ENCODE measurements at regions not wholly inside any gene's neighbourhood (a gene's known extent, or its start where the extent isn't known, plus 50 kb on each side); places are given as distances from the start of the nearest gene placed in this dataset.
A peak's percentile ranks its signal among the peaks of the same experiment; 100 is the strongest.
"Not testable (repeated sequence)": the region's sequence is repeated elsewhere in the genome, so short reads cannot be mapped to it uniquely, and the experiment has no call there.

DNA sequence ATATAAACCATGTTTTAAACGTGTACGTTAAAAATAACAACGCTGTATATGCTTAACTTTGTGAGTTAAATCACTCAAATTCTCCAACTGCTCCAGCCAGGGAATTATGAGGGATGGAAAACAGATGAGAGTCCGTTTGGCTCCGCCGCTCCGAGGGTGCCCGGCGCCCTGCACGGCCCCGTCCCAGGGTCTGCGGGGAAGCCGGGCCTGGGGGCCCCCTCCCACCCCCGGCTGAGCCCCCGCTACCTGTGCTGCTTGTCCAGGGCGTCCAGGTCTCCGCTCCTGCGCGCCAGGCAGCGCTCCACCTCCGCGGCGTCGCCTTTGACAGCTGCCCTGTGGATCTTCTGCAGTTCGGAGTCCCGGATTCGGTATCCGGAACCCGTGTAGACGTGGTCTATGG, 415.5 kb downstream of the FOXD4L4 start:
- DNase-seq (ENCODE audit: low spot score), result not testable (repeated sequence)

DNA sequence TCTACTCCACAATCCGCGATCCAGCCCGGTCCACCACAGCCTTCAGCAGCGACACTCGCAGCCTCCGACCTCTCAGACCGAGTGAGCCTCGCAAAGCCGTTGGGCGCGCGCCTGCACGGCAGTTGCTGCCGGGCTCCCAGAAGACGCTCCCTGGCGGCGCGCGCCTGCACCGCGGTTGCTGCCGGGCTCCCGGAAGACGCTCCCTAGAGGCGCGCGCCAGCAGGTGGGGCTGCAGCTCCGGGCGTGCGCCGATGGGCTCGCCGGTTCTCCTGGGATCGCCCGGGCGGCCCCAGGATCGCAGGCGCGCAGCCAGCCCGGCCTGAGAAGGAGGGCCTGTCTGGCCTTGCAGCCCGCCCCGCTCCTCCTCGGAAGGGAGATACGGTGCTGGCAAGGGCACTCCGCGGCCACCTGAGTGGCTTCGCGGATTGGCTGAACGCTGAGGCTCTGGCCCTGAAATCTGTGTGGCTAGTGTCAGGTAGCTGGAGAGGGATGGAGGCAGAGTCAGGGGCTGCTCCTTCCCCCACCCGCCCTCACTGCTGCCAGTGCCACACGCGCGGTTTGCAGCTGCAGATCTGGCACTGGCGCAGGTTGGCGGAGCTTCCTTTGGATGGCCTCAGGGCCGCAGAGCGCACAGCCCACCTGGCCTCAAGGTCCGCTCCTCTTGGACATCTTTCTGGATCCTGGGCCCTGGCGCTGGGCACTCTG, 416.2 kb downstream of the FOXD4L4 start:
- DNase-seq (ENCODE audit: low spot score), result peak; percentile 52

DNA sequence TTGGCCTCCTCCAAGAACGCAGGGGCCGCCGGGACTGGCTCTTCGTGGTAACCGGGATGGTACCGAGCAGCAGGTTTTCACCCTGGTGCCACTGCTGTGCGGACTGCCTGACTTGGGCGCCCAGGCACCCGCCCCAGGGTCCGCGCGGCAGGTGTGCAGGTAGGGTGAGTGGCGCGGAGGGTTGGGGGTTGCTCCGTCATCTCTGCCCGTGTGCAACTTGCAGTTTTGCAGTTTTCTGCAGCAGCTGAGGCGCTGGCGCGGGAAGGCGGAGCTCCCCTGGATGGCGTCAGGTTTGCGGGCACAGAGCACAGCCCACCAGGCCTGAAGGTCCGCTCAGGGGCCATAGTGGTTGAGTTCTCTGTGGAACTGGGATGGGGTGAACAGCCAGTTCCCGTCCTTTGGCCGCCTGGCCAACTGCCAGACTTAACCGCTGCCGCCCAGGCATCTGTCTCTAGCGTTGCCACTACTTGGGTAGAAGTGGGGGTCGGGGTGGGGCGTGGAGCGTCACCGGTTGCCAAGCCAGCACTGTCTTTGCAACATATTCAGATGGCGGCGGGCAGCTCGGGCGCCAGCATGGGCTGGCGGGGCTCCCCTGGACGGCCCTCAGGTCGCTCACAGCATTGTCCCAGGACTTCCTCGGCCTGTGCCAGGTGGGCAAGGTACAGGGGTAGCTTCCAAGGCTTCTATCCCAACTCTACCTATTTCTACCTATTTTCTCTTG, 417.2 kb downstream of the FOXD4L4 start:
- DNase-seq (ENCODE audit: low spot score), result not testable (repeated sequence)

DNA sequence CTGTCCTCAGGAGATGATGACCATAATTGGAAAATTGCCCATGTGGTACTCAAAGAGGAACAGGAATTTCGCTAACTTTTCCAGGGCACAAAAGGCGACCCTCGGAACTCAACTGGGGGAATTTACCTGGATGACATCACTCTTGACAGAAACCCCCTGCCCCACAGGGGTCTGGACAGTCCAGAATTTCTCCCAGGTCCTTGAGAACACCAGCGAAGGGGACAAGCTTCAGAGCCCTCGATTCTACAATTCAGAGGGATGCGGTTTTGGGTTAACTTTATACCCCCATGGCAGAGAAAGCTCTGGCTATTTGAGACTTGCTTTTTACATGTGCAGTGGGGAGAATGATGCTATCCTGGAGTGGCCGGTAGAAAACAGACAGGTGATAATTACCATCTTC, 445.4 kb downstream of the FOXD4L4 start:
- not testable (repeated sequence) for DNase-seq (ENCODE audit: low spot score)

DNA sequence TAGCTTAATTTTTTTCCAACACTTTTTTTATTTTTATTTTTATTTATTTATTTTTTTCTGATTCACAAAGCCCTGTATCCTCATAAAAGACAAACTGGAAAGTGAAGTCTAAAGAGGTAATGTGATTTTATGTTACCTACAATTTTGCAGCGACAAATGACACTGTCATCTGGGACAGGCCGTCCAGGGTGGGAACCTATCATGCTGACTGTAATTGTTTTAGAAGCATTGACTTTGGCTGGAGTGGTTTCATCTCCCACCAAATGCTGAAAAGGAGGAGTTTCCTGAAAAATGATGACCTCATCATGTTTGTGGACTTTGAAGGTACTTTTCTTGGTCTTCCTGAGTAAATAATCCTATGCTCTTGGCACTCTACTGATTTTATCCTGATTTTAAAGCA, 446.7 kb downstream of the FOXD4L4 start:
- not testable (repeated sequence) for DNase-seq (ENCODE audit: low spot score)

DNA sequence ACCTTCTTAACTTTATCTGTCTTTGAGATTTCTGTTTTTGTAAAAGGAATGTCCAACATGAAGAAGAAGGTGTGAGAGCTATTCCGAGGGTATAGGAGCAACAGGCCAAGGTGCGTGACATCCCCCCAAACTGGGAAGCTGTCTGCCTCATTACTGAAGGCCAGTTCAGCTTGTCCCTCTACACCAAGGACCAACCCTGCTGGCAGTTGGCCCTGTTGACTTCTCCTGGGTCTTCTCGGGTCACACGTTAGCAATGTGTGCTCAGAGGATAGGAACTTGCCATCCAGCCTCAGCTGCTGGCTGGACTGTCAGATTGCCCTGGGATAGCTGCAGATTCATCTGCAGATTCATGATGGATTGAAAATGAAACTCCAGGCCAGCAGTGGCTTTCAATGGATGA, 460.3 kb downstream of the FOXD4L4 start:
- DNase-seq (ENCODE audit: low spot score), result not testable (repeated sequence)

DNA sequence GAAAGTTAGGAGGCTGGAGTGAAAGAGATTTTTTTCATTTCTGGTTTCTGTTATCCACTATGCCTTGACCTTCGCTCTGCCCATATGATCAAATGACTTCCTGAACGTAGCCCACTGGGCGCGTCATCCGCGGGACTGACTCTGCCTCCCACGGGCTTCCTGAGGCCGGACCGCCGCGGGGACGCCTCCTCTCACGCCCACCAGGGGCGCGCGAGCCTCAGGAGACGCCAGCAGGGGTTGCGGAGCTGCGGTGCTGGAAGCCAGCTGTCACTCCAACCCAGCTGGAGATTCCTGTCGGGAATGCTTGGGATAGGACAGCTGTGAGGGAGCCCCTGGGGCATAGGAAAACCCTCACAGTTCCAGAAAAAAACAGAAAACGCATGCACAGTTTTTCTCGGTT, 461.5 kb downstream of the FOXD4L4 start:
- not testable (repeated sequence) for DNase-seq (ENCODE audit: low spot score)

DNA sequence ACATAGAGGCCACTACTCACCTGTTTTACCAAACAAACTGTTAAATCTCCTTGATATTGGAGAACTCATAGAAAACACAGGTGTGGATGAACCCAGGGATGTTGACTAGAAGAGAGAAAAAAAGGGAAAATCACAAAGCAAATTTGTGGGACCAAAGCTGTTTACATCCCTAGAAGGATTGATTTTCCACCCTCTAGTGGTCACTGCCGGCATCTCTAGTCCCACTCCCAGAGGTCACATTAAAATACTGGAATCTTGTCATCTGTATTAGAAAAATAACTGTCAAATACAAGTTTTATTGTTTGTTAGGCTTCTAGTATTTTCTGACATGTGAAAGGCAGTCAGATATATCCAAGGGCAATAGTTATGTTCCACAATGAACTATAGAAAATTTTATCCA, 469.7 kb downstream of the FOXD4L4 start:
- DNase-seq (ENCODE audit: low spot score), result not testable (repeated sequence)

DNA sequence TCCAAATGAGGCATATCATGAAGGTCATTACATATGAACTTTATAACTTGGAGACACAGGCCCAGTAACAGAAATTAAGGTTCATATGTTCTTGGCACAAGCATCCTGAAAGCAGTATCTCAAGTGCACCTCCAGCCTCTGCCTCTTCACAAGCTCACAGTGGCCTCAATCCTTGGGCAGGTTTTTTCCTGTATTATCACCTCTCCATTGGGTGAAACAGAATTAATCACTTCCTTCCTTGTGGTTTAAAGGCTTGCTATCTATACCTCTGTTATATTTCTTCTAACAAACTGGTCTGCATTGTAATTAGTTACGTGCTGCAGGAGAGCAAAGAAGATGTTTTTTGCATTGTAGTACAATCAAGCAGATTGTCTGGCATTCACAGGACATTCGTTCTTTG, 471.0 kb downstream of the FOXD4L4 start:
- not testable (repeated sequence) for DNase-seq (ENCODE audit: low spot score)

DNA sequence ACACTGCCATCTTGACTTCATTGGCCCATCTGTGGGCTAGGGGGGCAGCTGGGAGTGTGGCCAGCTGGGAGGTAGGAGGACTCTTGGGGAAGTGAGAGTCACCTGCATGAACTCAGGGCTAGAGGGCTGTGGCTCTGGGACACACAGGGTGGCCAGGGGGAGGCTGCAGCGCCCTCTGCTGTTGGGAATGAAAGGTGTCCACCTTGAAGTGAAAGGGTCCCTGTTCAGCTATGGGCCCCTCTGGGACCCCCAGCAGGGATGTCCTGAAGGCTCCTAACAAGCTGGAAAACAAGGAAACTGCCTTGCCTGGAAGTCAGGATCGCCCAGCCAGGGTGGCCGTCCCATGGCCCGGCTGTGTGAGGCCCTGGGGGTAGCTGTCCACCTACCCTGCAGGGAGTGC, 507.8 kb downstream of the FOXD4L4 start:
- DNase-seq (ENCODE audit: low spot score), result not testable (repeated sequence)

DNA sequence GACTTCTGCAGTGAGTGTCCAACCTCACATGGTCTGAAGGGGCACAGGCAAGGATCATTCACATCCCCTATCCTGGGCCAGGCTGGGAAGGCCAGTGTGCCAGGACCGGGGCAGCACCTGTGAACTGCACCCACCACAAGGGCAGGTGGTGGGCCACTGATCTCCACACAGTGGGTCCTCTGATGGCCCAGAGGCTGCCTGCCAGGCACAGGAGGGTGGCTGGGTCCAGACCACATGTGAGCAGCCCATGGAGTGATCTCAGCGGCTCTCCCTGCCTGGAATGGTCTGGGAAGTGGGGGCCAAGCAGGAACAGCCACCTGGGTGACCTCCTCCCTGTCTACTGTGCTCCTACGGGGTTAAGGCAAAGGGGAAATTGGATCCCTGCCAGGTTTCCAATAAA, 508.5 kb downstream of the FOXD4L4 start:
- not testable (repeated sequence) for DNase-seq (ENCODE audit: low spot score)

DNA sequence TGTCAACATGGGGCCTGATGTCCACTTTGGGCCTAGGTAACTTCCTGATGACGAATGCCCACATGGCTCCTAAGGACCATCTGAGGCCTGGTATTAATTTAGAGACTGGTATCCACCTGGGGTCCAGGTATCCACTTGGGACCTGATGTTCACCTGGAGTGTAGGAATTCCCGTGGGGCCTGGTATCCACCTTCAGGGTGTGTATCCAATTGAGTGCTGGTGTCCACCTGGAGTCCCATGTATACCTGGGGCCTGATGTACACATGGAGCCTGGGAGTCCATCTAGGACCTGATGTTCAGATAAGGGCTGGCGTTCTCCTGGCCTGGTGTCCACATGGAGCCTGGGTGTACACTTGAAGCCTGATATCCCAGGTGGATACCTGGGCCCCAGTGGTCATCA, 520.6 kb downstream of the FOXD4L4 start:
- not testable (repeated sequence) for DNase-seq (ENCODE audit: low spot score)

DNA sequence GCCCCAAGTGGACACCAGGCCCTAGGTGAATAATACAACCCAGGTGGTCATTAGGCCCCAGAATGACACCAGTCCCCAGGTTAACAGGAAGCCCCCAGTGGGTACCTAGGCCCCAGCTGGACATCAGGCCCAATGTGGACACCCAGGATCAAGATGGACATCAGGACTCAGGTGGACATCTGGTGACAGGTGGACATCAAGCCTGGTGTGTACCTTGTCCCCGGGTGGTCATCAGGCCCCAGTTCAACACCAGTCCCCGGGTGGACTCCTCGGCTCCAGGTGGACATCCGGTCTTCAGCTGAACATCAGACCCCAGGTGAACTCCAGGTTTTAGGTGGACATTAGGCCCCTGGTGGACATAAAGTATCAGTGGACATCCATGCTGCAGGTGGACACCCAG, 524.6 kb downstream of the FOXD4L4 start:
- DNase-seq (ENCODE audit: low spot score), result not testable (repeated sequence)

DNA sequence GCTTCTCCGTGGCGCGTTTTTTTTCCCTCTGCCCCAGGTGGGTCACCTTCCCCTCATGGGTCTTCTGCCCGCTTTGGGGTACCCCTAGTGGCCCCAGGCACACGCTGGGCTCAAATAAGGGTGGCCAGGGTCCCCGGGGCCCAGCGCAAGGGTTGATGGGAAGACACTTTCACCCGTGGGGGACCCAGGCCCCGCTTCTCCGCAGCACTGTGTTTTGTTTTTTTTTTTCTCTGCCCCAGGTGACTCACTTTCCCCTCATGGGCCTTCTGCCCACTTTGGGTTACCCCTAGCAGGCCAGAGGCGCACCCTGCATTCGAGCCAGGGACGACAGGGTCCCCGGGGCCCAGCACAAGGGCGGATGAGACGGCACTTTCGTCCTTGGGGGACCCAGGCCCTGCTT, 526.7 kb downstream of the FOXD4L4 start:
- not testable (repeated sequence) for DNase-seq (ENCODE audit: low spot score)

DNA sequence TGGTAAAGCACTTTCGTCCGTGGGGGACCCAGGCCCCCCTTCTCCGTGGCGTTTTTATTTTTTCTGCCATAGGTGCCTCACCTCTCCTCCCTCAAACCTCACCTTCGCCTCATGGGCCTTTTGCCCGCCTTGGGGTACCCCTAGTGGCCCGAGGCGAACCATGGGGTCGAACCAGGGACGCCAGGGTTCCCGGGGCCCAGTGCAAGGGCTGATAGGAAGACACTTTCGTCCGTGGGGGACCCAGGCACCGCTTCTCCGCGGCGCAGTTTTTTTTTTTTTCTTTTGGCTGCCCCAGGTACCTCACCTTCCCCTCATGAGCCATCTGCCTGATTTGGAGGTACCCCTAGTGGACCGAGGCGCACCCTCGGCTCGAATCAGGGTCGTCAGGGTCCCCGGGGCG, 527.8 kb downstream of the FOXD4L4 start:
- not testable (repeated sequence) for DNase-seq (ENCODE audit: low spot score)

DNA sequence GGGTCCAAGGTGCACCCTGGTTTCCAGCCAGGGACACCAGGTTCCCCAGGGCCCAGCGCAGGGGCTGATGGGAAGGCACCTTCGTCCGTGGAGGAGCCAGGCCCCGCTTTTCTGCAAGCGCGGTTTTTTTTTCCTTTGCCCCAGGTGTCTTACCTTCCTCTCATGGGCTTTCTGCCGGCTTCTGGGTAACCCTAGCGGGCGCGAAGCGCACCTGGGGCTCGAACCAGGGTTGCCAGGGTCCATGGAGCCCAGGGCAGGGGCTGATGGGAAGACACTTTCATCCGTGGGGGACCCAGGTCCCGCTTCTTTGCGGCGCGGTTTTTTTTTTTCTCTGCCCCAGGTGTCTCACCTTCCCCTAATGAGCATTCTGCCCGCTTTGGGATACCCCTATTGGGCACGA, 529.3 kb downstream of the FOXD4L4 start:
- DNase-seq (ENCODE audit: low spot score), result not testable (repeated sequence)

DNA sequence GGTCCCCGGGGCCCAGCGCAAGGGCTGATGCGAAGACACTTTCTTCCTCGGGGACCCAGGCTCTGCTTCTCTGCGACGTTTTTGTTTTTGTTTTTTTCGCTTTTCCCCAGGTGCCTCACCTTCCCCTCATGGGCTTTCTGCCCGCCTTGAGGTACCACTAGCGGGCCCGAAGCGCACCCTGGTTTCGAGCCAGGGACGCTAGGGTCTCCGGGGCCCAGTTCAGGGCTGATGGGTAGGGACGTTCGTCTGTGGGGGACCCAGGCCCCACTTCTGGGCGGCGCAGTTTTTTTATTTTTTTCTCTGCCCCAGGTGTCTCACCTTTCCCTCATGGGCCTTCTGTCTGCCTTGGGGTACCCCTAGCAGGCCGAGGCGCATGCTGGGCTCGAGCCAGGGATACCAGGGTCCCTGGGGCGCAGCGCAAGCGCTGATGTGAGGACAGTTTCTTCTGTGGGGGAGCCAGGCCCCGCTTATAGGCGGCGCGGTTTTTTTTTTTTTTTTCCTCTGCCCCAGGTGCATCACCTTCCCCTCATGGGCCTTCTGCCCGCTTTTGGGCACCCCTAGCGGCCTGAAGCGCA, 530.0 kb downstream of the FOXD4L4 start:
- not testable (repeated sequence) for DNase-seq (ENCODE audit: low spot score)

DNA sequence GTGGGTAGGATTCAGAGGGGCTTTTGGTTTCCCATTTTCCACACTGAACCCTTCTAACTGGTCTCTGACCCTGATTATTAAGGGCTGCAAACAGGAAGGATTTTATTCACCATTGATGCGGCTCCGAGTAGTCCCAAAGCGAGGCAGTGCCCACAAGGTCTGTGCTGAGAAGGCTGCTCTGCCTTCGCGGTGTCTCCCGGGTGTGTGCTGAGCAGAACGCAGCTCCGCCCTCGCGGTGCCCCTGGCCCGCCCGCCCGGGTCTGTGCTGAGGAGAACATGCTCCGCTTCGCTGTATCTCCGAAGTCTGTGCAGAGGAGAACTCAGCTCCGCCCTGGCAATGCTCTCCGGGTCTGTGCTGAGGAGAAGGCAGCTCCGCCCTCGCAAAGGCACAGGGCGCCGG, 530.7 kb downstream of the FOXD4L4 start:
- DNase-seq (ENCODE audit: low spot score), result not testable (repeated sequence)

DNA sequence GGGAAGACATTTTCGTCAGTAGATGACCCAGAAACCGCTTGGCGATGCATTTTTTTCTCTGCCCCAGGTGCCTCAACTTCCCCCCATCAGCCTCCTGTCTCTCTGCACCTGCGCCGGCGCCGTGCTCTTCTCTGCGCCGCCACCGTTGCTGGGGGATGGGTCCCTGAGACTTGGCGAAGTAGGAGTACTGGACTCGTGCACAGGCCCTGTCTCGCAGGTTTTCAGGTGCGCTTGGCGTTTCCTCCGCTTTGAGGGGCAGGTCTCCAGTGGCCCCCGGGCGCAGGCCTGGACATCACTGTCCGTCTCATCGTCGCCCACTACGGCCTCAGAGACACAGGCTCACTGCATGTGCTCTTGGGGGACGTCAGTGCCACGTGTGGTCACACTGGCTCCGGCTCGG, 532.1 kb downstream of the FOXD4L4 start:
- not testable (repeated sequence) for DNase-seq (ENCODE audit: low spot score)

DNA sequence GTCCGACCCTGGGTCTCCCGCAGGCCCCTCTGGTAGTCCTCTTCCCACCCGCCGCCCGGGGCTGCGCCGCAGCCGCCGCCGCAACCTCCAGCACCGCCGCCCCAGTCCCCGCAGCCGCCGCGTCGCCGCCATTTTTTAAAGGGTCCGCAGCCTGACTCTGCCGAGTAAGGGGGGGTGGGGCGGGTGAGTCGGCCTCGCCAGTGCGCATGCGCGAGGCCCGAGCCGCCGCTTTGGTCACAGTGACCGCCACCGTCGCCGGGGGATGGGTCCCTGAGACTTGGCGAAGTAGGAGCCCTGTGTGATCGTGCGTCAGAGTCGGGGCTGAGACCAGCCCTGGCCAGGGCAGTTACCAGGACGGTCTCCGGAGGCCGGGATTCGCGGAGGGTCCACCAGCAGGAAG, 532.8 kb downstream of the FOXD4L4 start:
- DNase-seq (ENCODE audit: low spot score), result not testable (repeated sequence)

DNA sequence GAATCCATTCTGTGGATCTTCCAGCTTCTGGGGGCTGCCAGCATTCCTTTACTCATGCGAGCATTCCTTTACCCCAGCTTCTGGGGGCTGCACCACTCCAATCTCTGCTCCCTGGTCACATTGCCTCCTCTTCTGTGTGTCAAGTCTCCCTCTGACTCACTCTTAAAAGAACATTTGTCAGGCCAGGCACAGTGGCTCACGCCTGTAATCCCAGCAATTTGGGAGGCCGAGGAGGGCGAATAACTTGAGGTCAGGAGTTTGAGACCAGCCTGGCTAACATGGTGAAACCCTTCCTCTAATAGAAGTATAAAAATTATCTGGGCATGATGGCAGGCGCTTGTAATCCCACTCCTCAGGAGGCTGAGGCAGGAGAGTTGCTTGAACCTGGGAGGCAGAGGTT, 541.9 kb downstream of the FOXD4L4 start:
- DNase-seq (ENCODE audit: low spot score), result not testable (repeated sequence)
